Gastrocnemius medialis (tissue), 4 donors: ENCODE measurements at regions not wholly inside any gene's neighbourhood (a gene's known extent, or its start where the extent isn't known, plus 50 kb on each side); places are given as distances from the start of the nearest gene placed in this dataset.

Experiments
- CTCF ChIP-seq, 5 experiments: fragments of 450-650 bp in 3 of 5; fragments of 200-600 bp in 2 of 5; sonication (generic) in 2 of 5; IDR thresholded peaks in 4 of 5; conservative IDR thresholded peaks in 1 of 5; 1 replicate in 4 of 5; 2 replicates in 1 of 5; pipeline ENCODE4 v1.5.1; 2016 to 2019; ENCODE audit warnings: antibody characterized with exemption in 5 of 5, mild to moderate bottlenecking in 3 of 5, moderate library complexity in 3 of 5
- POLR2A ChIP-seq, 2 donors: fragments of 450-650 bp; IDR thresholded peaks; one replicate each; pipeline ENCODE4 v1.6.1; 2017; ENCODE audit warnings: antibody characterized with exemption in 2 of 2, mild to moderate bottlenecking in 2 of 2, moderate library complexity in 2 of 2

DNA sequence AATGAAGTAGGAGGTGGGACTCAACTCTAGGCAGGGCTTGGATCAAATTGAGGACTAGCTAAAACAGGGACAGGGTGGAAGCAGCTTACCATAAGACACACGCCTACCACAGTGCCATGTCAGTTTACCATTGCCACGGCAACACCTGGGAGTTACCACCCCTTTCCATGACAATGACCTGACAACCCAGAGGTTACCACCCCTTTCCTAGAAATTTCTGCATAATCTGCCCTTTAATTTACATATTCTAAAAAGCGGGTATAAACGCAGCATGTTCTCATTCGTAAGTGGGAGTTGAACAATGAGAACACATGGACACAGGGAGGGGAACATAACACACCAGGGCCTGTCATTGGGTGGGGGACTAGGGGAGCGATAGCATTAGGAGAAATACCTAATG, 72.7 kb downstream of the GCC1 start:
- TF ChIP-seq CTCF (IDR thresholded peaks at IDR 0.05 in 4 of 5, conservative IDR thresholded peaks at IDR 0.05 in 1 of 5) (no peak), POLR2A (IDR thresholded peaks at IDR 0.05) (no peak)
